ENCODE measurements at regions not wholly inside any gene's neighbourhood (a gene's known extent, or its start where the extent isn't known, plus 50 kb on each side); places are given as distances from the start of the nearest gene placed in this dataset.

DNA sequence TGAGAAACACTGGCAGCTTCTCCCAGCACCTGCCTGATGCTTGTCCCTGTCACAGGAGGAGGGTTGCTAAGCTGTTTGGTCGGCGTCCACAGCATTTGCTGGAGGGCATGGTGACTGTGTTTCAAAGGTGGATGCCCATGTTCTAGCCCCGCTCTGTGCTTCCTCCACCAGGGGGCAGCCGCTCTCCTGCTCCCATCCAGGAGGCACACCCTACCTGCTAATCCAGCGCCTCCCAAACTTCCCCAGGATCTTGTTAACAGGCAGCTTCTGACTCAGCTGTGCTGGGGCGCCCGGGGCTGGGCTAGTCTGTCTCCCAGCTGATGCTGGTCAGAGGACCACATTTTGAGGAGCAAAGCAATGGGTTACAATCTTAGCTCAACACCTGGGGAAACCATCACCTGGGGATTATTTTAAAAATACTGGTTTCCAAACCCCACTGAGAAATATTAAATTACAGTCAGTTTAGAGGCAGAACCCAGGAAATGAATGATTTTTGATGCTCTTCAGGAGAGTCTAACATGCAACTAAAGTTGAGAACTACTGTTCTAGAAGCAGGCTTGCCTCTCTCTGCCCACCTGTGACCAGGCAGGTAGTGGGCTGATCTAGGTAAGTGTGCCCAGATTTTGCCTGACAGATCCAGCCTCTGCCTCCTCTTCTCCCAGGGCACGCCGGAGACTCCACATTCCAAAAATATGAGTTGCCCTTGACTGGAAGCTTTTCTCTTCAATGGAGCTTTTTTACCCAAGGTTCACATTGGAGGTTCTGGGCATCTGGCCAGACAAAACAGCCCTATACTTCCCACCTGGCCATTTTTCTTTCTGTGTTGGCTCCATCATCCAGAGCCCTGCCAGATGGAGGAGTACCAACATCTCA lies 92.7 kb upstream of the GPR26 start:
- peak; percentile 5 to 25 for DNase-seq (ENCODE audit: low read depth in 2 of 2)

DNA sequence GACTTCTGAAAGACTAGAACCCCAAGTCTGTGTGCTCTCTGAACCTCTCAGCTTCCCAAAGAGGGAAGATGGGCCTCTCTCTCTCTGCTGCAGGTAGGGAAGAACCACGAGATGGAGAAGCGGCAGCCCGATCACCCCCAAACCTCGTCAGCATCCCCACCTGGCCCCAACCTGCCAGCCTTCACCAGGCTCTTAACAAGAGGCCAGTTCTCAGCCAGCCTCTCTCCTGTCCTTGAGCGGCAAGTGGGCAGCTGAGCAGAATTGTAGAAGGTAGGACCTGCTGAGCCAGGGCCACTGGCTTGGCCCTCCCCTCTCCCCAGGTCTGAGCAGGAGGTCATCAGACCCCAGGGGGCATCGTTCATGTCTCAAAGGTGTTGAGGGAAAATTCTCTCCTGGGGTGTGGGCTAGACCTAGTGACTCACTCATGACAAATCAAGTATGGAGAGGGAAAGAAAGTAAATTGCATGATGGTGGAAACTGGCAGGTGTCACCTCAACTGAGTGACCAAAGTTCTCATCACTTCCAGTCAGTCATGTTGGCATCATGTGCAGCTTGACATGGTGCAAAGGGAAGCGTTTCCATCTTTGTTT lies 92.0 kb upstream of the GPR26 start:
- DNase-seq (ENCODE audit: low read depth in 2 of 2) = no peak

DNA sequence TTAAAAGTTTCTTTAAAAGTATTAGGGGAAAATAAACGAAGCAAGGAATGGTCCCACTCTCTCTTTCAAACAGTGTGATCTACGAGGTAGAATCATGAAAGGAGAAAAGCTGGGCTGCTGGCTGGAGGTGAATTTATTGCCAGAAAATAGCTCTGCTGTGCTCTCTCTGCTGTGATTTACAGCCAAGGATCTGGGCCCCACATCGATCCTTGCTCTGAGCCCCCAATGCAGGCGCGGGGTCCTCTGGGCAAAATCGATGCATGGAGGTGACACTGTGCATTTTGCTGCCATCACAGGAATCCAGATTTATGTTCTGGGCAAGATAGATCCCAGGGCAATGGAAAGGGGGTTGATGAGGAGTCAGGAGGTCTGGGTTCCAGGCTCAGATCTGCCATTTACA lies 91.0 kb upstream of the GPR26 start:
- no peak for DNase-seq (ENCODE audit: low read depth in 2 of 2)

DNA sequence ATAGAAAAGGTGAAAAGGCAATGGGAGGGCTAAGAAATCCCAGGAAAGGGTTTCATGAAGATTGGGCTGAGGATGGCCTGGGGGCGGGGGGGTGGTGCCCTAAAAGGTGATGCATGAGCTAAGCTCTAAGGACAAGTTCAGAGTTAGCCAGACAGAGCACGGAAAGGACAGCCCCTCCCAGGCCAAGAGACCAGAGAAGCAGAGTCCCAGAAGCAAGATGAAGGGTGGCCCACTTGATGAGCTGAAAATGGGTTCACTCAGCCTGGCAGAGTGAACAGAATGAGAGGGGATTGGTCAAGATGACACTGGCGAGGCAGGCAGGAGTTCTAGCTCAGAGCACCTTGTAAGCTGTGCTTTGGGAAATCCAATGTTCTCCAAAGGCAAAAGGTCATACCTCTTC lies 89.4 kb upstream of the GPR26 start:
- no peak for DNase-seq (ENCODE audit: low read depth in 2 of 2)

DNA sequence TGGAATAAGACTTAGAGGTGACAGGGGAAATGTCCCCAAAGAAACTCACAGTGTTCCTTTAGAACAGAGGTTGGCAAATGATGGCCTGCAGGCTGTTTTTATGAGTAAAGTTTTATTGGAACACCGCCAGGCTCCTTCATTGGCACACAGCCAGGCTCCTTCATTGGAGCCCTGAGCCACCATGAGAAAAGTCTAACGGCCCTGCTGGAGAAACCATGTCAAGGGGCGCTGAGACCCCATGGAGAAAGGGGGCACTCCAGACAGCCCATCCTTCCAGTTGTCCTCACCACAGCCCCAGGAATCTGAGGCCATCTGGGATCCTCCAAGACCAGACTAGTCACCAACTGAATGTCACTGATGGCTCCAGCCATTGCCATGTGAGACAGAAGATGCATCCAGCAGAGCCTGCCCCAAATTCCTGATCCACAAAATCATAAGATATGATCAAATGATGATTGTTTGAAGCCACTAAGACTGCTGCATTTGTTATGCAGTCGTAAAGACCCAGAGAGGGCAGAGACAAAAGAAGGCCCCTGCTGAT lies 88.2 kb upstream of the GPR26 start:
- no peak for DNase-seq (ENCODE audit: low read depth in 2 of 2)

DNA sequence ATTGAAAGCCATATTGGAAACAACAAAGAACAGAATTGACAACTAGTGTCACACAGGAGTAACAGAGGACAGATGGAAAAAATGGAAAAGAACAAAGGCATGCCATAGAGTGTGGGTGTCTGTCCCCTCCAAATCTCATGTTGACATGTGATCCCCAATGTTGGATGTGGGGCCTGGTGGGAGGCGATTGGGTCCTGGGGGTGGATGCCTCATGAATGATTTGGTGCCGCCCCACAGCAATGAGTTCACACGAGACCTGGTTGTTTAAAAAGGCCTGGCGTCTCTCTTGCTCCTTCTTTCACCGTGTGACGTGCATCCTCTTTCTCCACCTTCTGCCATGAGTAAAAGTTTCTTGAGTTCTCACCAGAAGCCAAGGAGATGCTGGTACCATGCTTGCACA lies 87.4 kb upstream of the GPR26 start:
- DNase-seq (ENCODE audit: low read depth in 2 of 2) = no peak

DNA sequence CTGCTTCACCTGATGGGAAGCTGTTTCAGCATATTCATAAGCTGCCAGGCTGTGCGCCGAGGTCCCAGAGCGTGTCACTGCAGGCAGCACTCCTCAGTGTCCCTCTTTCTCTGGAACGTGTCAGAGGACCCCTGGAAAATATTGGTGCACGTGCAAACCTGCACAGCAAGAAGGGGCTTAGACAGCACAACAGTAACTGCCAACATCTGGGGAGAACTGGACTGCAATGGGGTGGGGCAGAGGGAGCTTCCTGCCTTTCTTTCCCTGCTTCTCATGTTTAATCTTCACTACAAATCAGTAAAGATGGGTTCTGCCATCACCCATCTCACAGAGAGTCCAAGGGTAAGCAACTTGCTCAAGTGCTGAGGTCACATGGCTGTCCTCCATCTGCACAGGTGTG lies 86.5 kb upstream of the GPR26 start:
- no peak for DNase-seq (ENCODE audit: low read depth in 2 of 2)

DNA sequence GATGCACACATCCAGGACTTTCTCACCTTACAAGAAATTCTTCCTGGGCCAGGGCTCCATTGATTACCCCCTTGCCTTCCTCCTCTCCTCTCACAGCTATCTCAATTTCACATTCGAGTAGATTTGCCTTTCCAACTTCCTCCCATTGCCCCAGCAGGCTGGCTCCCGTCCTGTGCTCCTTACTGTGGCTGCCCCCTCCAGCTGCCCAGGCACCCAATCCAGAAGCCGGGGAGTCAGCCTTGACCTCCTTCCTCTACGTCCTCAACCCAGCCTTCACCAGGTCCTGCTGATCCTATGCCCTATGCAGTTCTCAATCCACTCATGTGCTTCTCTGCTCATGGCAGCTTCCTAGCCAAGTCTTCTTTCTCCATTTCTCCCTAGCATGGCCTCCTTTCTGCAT lies 85.7 kb upstream of the GPR26 start:
- no peak for DNase-seq (ENCODE audit: low read depth in 2 of 2)

DNA sequence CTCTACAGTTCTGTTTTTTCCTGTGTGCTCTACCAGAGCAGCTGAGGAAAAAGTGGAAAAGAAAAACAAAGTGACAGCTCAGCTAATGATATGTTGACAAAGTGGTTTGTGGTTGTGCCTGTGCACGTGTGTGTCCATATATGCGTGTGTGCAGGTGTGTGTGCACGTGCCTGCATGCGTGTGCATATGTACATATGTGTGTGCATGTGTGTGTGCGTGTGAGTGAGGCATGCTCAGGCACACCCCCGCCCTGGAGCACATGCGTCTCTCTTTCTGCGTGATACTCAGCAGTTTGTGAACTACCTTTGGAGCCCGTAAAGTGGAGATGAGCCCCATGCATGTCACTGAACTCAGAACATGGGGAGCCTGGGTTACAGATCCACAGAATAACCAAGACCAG lies 84.5 kb upstream of the GPR26 start:
- DNase-seq (ENCODE audit: low read depth in 2 of 2) = no peak

DNA sequence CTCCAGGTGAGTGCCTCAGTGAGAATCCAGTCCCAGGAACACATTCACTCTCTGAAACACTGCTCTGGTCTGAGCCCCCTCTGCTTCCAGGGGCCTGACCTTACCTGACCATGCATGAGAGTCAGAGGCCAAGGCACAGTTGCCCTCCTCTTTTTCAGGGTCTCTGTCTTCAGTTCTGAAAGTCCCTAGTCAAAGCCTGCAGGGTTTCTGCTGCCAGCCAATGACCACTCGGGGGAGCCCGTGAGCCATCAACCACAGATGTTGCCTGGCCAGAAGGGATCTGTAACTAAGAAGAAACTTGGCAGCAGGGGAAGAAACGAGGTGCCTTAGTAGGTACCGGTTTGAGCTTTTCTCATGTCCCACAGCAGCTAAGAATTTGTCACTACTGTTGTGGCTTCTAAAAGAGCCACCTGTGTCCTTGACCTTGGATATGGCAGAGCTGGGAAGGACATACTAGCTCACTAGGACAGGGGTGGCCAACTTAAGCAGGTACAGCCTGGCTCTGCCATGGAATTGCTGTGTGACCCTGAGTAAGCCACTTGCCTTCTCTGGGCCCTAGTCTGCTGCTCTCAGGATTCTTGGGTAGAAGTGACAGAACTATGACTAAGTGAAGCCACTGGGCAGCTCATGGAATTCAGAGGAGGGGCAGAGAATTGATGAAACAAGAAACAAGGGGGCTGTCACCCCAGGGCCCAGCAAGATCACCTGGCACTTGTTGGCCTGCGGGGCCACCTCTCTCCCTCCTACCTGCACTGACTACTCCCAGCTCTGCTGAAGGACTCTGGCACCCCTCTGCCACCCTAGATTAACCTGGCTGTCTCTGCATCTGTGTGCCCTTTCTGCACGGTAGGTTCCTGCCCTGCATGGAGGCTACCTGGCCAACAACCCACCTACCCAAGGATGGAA lies 83.8 kb upstream of the GPR26 start:
- peak; percentile 45 to 58 for DNase-seq (ENCODE audit: low read depth in 2 of 2)

DNA sequence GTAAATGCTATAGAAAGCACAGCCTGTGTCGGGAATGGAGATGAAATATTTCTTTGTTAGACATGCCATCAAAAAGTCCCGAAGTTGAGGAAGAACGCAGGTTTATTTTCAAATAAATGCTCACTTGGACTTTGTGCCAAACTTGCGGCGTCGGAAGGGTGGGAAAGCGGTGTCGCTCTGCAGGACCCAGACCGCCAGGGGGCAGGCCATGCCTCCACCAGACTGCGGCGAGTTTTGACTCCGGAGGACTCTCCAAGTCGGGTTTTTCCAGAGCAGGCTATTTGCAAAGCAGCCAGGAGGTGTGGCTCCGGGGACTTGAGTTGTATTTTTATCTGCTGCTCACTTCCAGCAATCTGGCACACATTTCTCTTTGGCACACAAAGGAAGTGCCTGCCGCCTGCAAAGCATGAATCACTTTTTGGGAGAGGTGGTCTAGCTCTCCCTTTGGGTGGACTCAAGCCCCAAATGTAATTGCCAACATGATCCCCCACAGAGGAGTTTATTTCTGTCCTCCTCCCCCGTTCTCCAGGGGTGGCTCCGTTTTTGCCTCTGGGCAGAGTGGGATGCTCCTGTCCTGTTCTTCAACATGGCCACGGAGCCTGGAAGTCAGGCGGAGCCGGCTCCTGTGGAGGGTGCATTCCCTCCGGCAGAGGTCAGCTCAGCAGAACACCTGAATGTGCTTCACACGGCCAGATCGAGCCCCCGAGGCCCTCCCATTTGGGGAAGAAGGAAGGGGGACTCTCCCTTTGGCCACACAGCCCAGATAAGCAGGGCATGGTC lies 82.3 kb upstream of the GPR26 start:
- DNase-seq (ENCODE audit: low read depth in 2 of 2) = peak in 1 of 2 donors; percentile 18

DNA sequence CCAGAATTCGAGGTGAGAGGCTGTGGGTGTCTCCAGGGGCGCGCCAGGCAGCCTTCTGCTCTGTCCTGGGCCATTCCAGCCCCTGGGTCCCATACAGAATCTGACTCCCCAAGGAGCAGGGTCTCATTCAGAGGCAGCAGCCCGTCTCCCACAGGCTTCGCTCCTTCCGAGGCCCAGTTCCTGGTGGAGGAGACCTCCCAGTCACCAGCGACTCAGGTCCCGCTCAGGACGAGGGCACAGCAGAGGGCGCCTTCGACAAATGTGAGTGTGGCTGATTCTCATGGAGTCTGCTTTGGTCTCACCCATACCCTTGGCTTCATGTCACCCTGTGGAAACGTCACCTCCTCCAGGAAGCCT lies 81.8 kb upstream of the GPR26 start:
- no peak for DNase-seq (ENCODE audit: low read depth in 2 of 2)

DNA sequence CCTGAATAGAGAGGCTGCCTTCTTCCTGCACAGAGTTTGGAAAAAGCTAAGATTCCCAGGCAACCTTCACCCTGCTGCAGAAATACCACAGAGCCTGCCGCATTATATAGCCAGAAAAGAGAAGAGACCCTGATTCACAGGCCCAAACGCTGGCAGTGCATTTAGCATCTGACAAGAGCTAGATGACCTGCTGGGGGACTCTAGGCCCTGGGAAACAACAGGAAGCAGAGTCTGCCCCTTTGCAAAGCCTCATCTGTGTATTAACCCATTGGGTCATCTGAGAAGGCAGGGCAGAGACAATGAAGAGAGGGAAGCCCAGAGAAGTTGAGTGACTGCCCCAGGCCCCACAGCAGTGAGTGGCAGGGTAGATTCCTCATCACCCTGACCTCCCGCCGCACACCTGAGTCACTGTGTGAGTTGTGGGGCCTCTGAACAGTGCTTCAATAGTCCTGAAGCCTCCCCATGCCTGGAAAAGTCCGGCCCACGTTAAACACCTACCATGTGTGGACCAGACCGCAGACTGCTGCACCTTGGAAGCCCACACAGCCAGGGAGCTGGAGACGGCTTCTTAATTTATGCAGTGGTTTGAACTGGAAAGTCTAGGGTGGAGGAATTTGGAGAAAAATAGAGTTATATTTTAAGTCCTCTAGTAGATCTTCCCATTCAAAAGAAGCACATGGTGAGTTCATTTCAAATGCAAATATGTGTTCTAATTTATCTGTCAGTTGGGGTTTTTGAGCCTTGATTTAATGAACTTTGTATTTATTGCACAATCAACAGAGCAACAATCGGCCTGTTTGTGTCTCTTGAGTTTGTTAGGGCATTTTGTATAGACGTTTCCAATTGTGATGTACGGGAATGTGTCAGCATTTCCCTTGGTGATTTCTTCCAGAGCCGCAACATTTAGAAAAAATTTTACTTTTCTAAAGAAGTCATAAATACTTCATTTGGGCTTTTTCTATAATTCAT lies 80.4 kb upstream of the GPR26 start:
- DNase-seq (ENCODE audit: low read depth in 2 of 2) = no peak

DNA sequence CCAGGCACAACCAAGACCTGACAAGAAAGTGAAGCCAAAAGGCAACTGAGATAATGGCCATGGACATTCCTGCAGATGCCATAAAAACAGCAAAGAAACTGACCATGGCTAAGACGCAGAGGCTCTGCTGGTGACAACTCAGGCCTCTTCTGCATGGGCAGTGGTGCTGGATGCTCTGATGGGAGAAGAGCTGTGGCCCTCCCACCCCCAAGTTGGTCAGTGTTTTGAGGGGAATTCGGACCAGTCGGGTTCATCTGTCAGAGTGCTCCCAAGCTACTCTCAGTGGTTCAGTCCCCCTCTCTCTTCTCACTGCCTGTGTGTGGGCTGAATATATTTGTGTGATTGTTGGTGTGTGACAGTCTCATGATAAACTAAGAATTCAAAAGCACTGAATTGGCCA lies 79.0 kb upstream of the GPR26 start:
- DNase-seq (ENCODE audit: low read depth in 2 of 2) = no peak

DNA sequence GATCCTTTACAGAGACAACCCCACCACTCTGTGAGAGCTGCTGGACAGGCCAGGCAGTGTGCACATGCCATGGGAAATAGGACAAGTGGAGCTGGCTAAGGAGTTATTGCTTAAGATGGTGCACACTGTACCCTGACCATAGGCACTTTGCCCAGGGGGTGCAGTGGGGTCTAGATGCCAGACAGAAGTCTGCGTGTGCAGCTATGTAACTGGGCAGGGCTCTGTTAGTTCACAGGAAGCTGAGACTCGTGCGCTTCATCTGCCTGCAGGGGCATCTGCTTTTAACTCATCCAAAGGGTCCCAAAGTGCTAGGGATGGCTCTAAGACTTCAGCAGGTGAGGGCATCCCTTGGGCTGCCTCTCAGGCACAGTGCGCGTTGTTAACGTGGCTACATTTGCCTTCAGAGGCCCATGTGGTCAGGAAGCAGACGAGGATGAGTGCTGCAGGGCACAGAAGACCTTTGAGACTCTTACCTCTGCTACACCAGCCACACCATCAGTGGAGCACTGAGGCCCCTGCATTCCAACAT lies 77.7 kb upstream of the GPR26 start:
- DNase-seq (ENCODE audit: low read depth in 2 of 2) = no peak

DNA sequence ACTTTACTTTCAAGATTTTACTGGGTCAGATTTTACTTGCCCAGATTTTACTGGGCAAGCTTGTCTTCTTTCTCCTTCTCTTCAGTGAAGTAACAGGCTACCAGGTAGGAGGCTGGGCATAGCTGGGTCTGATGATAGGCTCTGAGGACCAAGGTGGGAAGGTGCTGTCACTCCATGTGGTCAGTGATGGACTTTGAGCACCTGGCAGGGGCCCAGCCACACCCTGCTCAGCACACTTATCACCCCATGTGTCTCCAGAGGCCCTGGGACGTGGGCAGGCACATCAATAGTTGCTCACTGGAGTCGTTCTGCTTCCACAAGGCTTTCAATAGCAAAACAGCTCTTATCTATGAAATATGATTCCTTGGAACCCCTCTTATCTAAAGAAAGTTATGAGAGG lies 70.5 kb upstream of the GPR26 start:
- DNase-seq (ENCODE audit: low read depth in 2 of 2) = no peak

DNA sequence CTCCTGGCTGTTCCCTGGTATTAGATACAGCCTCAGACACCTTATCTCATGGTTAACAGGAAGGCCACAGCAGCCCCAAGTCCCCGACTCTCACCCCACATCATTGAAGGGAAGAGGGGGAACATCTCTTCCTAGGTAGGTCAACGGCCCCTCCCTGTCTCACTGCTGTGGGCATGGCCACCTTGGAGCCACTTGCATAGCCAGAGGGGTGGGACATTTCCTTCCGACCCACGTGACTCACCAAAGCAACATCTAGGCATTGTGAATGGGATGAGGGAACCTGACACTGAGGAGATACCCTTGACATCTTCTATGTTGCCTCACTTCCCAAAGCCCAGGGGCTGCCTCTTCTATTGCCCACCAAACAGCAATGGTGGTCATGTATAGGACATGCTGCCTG lies 68.5 kb upstream of the GPR26 start:
- DNase-seq (ENCODE audit: low read depth in 2 of 2) = no peak

DNA sequence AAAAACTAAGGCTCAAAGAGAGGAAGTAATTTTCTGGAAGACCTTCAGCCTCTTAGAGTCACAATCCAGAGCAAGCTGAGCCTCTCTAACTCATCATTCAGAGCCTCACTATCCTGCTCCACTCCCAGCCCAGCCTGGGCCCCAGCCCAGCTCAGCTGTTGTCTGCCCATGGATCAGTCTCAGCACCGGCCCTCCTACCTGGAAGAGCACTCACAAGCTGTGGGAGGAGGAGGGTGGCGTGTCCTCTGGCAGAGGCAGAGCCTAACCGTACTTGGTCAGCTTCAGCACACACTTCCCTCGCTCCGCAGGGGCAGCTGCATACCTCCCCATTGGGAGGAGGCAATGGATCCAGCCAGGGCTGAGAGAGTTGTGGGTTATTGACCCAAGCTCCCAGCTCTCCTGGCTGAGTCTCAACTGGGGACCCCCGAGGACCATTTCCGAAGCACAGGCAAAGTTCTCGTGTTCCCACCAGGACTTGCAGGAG lies 66.7 kb upstream of the GPR26 start:
- DNase-seq (ENCODE audit: low read depth in 2 of 2) = no peak

DNA sequence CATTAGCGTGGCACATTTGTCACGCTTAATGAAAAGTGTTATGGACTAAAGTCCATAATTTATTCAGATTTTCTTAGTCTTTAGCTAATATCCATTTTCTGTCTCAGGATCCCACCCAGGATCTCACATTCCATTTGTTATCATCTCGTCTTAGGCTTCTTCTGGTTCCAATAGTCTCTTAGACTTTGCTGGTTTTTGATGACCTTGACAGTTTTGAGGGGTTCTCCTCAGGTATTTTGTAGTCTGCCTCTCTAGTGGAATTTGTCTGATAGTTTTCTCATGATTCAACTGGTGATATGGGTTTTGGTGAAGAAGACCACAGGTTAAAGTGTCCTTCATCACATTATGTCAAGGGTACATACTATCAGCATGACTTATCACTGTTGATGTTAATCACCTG lies 66.0 kb upstream of the GPR26 start:
- DNase-seq (ENCODE audit: low read depth in 2 of 2) = no peak

DNA sequence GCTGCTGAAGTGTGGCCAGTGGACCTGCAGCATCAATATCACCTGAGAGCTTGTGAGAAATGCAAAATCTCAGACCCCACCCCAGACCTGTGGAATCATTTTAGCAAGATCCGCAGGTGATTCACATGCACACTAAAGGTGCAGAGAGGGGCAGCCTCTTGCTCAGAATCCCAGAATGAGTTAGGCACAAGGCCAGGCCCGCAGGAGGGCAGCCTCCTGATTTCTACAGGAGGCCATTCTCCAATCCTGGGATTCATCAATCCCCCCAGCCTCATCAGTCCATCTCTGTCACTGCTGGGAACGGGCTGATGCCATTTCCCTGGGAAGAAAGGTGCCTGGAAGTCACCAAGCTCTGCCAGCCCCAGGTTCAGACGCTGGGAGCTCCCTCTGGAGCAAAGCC lies 63.0 kb upstream of the GPR26 start:
- no peak for DNase-seq (ENCODE audit: low read depth in 2 of 2)
